ENCODE measurements at regions not wholly inside any gene's neighbourhood (a gene's known extent, or its start where the extent isn't known, plus 50 kb on each side); places are given as distances from the start of the nearest gene placed in this dataset.

GRCh38 chr2:45203400-45203799 lies 194.1 kb upstream of the SIX2 start:
- TF ChIP-seq GLIS2 (tag by site-specific recombination; IDR thresholded peaks at IDR 0.05) (no peak), ZNF157 (tag by site-specific recombination; IDR thresholded peaks at IDR 0.05) (no peak), ZNF311 (tag by site-specific recombination; IDR thresholded peaks at IDR 0.05; ENCODE audit: borderline replicate concordance) (no peak), HOXA7 (CRISPR knock-in tag; IDR thresholded peaks at IDR 0.05; ENCODE audit: borderline replicate concordance) (no peak), ZFP3 (tag by site-specific recombination; IDR thresholded peaks at IDR 0.05; ENCODE audit: low read depth) (no peak), ZNF169 (tag by site-specific recombination; IDR thresholded peaks at IDR 0.05) (no peak), ZNF416 (tag by site-specific recombination; IDR thresholded peaks at IDR 0.05) (no peak), KLF16 (tag by site-specific recombination; IDR thresholded peaks at IDR 0.05) (no peak), KLF7 (tag by site-specific recombination; IDR thresholded peaks at IDR 0.05; ENCODE audit: borderline replicate concordance) (no peak), ZNF639 (tag by site-specific recombination; IDR thresholded peaks at IDR 0.05) (no peak), ZSCAN18 (tag by site-specific recombination; IDR thresholded peaks at IDR 0.05) (no peak), ZNF214 (tag by site-specific recombination; IDR thresholded peaks at IDR 0.05; ENCODE audit: borderline replicate concordance) (no peak), ZSCAN16 (tag by site-specific recombination; IDR thresholded peaks at IDR 0.05) (no peak), SCRT1 (tag by site-specific recombination; IDR thresholded peaks at IDR 0.05; ENCODE audit: borderline replicate concordance) (no peak), ZNF513 (tag by site-specific recombination; IDR thresholded peaks at IDR 0.05) (no peak), BCL11B (tag by site-specific recombination; IDR thresholded peaks at IDR 0.05; ENCODE audit: low read depth) (no peak)
- TF ChIP-seq, protein P1, sequence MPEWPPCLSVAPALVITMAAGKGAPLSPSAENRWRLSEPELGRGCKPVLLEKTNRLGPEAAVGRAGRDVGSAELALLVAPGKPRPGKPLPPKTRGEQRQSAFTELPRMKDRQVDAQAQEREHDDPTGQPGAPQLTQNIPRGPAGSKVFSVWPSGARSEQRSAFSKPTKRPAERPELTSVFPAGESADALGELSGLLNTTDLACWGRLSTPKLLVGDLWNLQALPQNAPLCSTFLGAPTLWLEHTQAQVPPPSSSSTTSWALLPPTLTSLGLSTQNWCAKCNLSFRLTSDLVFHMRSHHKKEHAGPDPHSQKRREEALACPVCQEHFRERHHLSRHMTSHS (tag by site-specific recombination; IDR thresholded peaks at IDR 0.05), result no peak
- TF ChIP-seq, protein P2, sequence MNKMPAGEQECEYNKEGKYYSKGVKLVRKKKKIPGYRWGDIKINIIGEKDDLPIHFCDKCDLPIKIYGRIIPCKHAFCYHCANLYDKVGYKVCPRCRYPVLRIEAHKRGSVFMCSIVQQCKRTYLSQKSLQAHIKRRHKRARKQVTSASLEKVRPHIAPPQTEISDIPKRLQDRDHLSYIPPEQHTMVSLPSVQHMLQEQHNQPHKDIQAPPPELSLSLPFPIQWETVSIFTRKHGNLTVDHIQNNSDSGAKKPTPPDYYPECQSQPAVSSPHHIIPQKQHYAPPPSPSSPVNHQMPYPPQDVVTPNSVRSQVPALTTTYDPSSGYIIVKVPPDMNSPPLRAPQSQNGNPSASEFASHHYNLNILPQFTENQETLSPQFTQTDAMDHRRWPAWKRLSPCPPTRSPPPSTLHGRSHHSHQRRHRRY (tag by site-specific recombination; IDR thresholded peaks at IDR 0.05), result no peak
- TF ChIP-seq, protein P3, sequence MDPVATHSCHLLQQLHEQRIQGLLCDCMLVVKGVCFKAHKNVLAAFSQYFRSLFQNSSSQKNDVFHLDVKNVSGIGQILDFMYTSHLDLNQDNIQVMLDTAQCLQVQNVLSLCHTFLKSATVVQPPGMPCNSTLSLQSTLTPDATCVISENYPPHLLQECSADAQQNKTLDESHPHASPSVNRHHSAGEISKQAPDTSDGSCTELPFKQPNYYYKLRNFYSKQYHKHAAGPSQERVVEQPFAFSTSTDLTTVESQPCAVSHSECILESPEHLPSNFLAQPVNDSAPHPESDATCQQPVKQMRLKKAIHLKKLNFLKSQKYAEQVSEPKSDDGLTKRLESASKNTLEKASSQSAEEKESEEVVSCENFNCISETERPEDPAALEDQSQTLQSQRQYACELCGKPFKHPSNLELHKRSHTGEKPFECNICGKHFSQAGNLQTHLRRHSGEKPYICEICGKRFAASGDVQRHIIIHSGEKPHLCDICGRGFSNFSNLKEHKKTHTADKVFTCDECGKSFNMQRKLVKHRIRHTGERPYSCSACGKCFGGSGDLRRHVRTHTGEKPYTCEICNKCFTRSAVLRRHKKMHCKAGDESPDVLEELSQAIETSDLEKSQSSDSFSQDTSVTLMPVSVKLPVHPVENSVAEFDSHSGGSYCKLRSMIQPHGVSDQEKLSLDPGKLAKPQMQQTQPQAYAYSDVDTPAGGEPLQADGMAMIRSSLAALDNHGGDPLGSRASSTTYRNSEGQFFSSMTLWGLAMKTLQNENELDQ (tag by site-specific recombination; IDR thresholded peaks at IDR 0.05; ENCODE audit: low read depth), result no peak
- TF ChIP-seq, protein P4, sequence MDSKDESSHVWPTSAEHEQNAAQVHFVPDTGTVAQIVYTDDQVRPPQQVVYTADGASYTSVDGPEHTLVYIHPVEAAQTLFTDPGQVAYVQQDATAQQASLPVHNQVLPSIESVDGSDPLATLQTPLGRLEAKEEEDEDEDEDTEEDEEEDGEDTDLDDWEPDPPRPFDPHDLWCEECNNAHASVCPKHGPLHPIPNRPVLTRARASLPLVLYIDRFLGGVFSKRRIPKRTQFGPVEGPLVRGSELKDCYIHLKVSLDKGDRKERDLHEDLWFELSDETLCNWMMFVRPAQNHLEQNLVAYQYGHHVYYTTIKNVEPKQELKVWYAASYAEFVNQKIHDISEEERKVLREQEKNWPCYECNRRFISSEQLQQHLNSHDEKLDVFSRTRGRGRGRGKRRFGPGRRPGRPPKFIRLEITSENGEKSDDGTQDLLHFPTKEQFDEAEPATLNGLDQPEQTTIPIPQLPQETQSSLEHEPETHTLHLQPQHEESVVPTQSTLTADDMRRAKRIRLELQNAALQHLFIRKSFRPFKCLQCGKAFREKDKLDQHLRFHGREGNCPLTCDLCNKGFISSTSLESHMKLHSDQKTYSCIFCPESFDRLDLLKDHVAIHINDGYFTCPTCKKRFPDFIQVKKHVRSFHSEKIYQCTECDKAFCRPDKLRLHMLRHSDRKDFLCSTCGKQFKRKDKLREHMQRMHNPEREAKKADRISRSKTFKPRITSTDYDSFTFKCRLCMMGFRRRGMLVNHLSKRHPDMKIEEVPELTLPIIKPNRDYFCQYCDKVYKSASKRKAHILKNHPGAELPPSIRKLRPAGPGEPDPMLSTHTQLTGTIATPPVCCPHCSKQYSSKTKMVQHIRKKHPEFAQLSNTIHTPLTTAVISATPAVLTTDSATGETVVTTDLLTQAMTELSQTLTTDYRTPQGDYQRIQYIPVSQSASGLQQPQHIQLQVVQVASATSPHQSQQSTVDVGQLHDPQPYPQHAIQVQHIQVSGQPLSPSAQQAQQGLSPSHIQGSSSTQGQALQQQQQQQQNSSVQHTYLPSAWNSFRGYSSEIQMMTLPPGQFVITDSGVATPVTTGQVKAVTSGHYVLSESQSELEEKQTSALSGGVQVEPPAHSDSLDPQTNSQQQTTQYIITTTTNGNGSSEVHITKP (tag by site-specific recombination; IDR thresholded peaks at IDR 0.05), result no peak
- no peaks in the 10 kb centered on the region for H3K9me3 ChIP-seq (ENCODE audit: control insufficient read depth, insufficient read depth, low read depth, low read length)
- ChIA-PET CTCF (no interaction called here), POLR2A (no interaction called here)
- H3K4me3 ChIP-seq (ENCODE audit: low read depth, low read length), result no peak overlapping the region
- no peaks in the 10 kb centered on the region for H3K36me3 ChIP-seq (ENCODE audit: control insufficient read depth in 2 of 2, insufficient read depth in 1 of 2, low read length in 2 of 2)
- H3K4me1 ChIP-seq (ENCODE audit: control insufficient read depth, insufficient read depth, low read length), result no peaks in the 10 kb centered on the region
- H3K27ac ChIP-seq (ENCODE audit: extremely low read depth, low read depth, low read length), result no peak overlapping the region
